Activated CD8-positive, alpha-beta memory T cell treated with anti-CD3 and anti-CD28 coated beads, Interleukin-2, amount 50 U/mL, for 24 hours (primary cell): ENCODE measurements at regions not wholly inside any gene's neighbourhood (a gene's known extent, or its start where the extent isn't known, plus 50 kb on each side); places are given as distances from the start of the nearest gene placed in this dataset.
"Not testable (repeated sequence)": the region's sequence is repeated elsewhere in the genome, so short reads cannot be mapped to it uniquely, and the experiment has no call there.

Experiments used
- DNase-seq: peaks from one replicate; pipeline ENCODE4 v3.0.0-alpha.2; 2020; ENCODE audit errors: extremely low read depth

- DNase-seq, result no peak
Measured at GRCh38 chr21:35401476-35401875, 352.4 kb upstream of the RUNX1 start.

- DNase-seq, result no peak
Measured at GRCh38 chr21:35400233-35400939, 351.3 kb upstream of the RUNX1 start.

- no peak for DNase-seq
Measured at GRCh38 chr21:35399706-35400105, 350.6 kb upstream of the RUNX1 start.

- no peak for DNase-seq
Measured at GRCh38 chr21:35399002-35399530, 350.0 kb upstream of the RUNX1 start.

DNA sequence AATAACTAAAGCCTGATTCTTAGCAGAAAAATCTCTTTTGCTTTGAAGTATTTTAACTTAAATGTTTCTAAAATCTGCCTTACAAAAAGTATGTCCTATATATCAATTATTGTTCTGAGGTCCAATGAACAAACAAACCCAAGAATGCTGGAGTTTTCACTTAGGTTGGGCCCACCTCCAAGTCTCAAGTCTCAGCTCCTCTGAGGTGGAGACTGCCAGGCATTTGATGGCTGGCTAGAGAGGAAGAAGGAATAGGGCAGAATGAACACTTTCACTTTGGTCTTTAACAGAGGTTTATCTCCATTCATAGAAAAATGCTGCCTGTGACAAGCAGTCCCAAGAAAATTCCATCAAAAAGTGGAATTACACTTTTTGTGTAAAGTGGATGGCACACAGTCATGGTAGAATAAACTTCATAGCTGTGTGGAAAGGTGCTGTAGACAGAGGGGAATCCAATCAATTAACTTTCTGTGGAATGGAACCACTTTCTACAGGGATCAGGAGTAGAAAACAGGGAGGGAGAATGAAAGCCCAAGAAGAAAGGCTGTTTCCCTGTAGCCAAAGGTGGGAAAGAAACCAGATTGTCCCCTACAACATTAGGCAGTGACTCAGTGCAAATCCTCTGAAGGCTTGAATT is 349.4 kb upstream of the RUNX1 start:
- DNase-seq, result no peak

DNA sequence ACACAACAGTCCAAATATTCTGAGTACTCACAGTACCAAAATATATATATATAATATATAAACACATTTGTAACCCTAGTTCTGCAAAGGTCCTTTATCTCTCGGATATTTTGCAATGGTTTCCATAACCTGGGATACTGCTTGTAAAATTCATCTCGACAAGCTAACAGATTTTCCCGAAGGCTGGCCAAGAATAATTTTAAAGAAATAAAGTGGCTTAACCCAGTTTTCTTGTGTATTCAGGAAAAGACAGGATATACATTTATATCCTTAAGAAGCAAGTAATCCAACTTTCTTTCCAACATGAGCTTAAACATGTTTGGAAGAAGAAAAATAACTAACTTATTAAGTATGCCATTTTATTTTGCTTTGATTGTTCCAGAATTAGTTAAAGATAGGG is 348.7 kb upstream of the RUNX1 start:
- DNase-seq, result no peak

- DNase-seq, result no peak
Measured at GRCh38 chr21:35396655-35397054, 347.6 kb upstream of the RUNX1 start.

GRCh38 chr21:35395728-35396127 is 346.6 kb upstream of the RUNX1 start:
- DNase-seq, result no peak

GRCh38 chr21:35394634-35395369 is 345.7 kb upstream of the RUNX1 start:
- no peak for DNase-seq

- no peak for DNase-seq
Measured at GRCh38 chr21:35394049-35394448, 344.9 kb upstream of the RUNX1 start.

DNA sequence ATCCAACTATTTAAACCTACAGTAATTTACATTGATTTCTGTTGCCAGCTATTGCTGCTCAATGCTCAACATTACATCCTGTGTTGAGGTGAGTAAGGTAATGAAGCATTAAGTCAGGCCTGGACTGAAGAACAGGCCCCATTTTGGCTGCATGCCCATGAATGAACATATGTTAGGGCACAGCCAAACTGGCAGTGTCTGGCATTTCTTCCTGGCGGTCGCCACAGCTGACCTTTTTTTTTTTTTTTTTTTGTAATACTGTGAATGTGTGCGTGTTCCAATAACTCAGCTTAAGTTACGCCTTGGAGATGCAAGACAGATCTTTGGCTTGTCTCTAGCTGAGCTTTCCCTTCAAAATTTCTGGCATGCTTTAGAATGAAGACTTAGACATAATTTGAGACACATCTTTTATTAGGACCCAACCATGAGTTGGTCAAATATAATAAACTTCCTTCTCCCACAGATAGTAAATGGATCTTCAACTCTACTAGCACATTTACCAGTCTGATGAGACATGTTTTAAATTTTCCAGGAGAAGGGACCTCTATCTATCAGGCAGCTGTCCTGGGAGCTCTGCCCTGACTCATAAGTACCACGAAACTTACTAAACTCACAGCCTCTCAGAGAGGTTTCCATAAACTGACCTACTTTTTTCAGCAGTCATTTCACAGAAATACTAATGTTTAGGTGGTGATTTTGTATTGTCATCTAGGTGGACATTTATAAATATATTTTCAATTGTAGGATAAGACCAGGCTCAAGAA is 341.1 kb upstream of the RUNX1 start:
- no peak for DNase-seq

- no peak for DNase-seq
Measured at GRCh38 chr21:35386491-35387079, 337.5 kb upstream of the RUNX1 start.

DNA sequence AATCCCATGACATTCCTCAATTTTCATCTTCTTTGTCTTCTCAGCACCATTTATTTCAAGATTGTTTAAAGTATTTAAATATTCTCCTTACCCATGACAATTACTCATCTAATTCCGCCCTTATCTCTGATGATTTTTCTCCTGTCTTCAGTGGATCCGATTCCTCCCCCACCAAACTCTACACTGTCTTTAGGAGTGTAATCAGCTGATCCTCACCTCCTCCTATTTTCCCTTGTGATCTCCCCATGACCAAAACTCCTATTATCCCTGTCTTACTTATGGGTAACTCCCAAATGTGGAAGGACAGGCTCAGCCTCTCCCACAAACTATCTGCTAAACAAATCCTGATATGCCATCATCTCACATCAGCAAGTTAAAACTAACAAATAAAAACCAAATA is 335.3 kb upstream of the RUNX1 start:
- DNase-seq, result no peak

DNA sequence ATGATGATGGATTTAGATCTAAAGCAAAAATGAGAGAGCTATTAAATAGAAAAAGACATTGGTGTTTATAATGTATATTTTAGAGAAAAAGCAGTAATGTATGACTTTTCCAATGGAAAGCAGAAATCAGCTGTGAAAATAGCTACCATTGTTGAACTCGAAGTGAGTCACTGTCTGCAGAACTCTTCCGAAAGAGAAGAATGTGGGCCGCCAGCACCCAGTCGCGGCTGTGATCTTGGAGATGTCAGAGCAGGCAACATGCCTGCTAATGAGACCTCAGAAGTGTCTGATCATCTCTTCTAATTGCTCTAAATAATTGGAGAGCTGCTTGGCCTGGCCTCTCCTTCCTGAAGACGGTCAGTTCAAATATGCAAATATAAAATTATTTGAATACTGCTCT is 333.6 kb upstream of the RUNX1 start:
- no peak for DNase-seq

GRCh38 chr21:35381743-35382310 is 332.7 kb upstream of the RUNX1 start:
- DNase-seq, result no peak

DNA sequence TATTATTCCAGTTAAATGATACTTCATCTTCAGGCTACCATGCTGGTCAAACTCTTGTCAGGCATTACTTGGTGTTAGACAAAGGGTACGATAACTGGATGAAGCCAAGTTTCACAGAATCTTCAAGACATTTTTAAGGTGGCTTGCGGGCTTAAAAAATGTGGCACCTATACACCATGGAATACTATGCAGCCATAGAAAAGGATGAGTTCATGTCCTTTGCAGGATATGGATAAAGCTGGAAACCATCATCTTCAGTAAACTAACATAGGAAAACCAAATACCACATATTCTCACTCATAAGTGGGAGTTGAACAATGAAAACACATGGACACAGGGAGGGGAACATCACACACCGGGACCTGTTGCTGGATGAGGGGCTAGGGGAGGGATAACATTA is 331.2 kb upstream of the RUNX1 start:
- not testable (repeated sequence) for DNase-seq

GRCh38 chr21:35378881-35379280 is 329.8 kb upstream of the RUNX1 start:
- DNase-seq, result no peak

DNA sequence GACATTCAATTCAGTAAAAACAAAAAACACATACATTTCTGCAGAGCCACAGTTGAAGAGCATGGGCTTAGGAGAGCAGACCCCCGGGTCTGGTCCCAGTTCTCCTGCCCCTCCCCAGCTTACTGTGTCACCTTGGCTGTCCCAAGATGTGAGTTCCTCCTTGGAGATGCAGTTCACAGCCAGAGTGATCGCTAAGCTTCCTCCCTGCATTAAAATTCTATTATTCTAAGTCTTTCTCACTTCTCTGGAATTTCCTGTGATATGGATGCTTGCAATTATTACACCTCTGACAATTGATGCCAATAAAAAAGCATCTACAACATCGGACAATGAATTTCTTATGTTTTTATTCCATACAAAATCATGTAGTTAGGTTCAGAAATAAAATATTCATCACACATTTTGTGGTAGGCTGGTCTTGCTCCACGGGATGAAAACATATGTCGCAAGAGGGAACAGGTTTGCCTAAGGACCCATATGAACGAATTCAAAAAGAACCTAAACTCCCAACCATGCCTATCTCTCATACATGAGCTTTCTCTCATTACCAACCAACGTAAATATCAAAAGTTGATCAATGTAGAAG is 328.5 kb upstream of the RUNX1 start:
- no peak for DNase-seq

- no peak for DNase-seq
Measured at GRCh38 chr21:35376406-35377135, 327.5 kb upstream of the RUNX1 start.

GRCh38 chr21:35375115-35375514 is 326.0 kb upstream of the RUNX1 start:
- no peak for DNase-seq
